GM18499 (cell line): ENCODE measurements at regions not wholly inside any gene's neighbourhood (a gene's known extent, or its start where the extent isn't known, plus 50 kb on each side); places are given as distances from the start of the nearest gene placed in this dataset.
"Not testable (repeated sequence)": the region's sequence is repeated elsewhere in the genome, so short reads cannot be mapped to it uniquely, and the experiment has no call there.

ENCODE experiments used
- ATAC-seq: cut with Tn5 transposase; IDR thresholded peaks from one replicate; pipeline ENCODE4 v1.9.1; 2021; ENCODE audit warnings: moderate number of reproducible peaks; ENCODE audit not compliant: insufficient read depth, unreplicated experiment

GRCh38 chr19:27876976-27877512, 1335.9 kb downstream of the UQCRFS1 start:
- ATAC-seq, result no peak

DNA sequence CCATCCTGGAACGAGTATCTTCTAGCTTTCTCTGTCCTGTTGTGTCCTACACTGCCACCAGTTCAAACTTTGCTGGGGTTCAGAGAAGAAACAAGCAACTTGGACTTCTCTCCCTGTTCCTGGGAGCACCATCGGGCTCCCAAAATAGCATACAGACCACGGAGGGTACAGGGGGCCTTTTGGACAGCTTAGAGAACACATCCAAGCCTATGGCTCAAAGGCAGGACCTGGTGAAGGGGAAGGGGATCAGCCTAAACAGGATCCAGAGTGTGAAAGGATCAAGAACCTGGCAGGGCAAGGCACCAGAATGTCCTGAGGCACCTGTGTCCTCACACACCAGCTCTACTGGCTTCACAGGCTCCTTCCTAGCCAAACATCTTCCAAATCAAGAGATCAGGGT, 1336.5 kb downstream of the UQCRFS1 start:
- no peak for ATAC-seq

DNA sequence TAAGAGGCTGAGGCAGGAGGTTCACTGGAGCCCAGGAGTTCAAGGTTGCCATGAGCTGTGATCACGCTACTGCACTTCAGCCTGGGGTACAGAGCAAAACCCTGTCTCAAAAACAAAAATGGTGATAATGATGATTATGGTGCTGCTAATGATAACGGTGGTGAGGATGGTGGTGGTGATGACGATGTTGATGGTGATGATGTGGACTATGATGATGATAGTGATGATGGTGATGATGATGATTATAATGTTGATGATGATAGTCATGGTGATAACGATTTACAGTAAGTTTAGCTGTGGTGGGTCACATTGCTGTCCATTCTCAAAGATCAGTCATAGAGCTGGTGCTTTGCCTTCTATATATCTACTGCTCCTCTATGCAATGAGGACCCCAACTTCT, 1340.6 kb downstream of the UQCRFS1 start:
- no peak for ATAC-seq

DNA sequence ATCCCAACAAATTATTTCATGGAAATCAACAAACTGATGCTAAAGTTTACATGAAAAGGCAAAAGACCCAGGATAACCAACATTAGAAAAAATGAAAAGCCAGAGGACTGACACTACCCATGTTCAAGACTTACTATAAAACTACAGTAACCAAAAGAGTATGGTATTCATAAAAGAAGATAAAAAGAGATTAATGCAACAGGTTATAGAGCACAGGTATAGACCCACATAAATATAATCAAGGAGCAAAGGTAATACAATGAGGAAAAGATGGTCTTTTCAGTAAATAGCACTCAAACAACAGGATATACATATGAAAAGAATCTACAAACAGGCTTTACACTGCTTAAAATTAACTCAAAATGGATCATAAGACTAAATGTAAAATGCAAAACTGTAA, 1342.7 kb downstream of the UQCRFS1 start:
- ATAC-seq, result no peak

- ATAC-seq, result no peak
These were observed 1344.9 kb downstream of the UQCRFS1 start for GRCh38 chr19:27868007-27868406.

DNA sequence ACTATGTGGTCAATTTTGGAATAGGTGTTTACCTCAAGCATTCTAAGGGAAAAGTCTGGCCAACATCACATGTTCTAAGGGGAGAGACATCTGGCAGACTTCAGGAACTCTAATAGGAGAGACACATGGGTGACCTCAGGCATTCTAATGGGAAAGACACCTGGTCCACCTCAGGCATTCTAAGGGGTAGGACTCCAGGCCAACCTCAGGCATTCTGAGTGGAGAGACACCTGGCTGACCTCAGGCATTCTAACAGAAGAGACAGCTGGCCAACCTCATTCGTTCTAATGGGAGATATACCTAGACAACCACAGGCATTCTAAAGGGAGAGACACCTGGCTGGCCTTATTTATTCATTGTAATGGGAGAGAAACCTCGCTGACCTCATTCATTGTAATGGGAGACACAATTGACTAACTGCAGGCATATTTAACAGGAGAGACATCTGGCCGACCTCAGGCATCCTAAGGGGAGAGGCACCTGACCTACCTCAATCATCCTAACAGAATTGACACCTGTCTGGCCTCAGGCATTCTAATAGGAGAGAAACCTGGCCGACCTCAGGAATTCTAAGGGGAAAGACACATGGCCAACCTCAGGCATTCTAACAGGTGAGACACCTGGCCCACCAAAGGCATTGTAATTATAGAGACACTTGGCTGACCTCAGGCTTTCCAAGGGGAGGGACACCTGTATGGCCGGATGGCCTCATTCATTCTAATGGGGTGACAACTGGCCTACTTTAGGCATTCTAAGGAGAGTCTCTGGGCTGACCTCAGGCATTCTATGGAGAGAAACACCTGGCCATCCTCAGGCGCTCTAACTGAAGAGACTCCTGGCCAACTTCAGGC, 1346.8 kb downstream of the UQCRFS1 start:
- ATAC-seq, result no peak

DNA sequence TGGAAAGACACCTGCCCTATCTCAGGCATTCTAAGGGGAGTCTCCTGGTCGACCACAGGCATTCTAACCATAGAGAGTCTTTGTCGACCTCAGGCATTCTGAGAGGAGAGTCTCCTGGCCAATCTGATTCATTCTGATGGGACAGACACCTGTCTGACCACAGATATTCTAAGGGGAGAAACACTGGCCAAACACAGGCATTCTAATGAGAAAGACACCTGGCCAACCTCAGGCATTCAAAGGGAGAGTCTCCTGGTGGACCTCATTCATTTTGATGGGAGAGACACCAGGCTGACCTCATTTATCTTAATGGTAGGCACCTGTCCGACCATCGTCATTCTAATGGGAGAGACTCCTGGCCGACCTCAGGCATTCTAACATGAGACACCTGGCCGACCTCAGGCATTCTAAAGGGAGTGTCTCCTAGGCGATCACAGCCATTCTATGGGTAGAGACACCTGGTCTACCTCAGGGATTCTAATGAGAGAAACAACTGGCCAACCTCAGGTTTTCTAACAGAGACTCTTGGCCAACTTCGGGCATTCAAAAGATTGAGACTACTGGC, 1351.5 kb downstream of the UQCRFS1 start:
- ATAC-seq, result no peak

DNA sequence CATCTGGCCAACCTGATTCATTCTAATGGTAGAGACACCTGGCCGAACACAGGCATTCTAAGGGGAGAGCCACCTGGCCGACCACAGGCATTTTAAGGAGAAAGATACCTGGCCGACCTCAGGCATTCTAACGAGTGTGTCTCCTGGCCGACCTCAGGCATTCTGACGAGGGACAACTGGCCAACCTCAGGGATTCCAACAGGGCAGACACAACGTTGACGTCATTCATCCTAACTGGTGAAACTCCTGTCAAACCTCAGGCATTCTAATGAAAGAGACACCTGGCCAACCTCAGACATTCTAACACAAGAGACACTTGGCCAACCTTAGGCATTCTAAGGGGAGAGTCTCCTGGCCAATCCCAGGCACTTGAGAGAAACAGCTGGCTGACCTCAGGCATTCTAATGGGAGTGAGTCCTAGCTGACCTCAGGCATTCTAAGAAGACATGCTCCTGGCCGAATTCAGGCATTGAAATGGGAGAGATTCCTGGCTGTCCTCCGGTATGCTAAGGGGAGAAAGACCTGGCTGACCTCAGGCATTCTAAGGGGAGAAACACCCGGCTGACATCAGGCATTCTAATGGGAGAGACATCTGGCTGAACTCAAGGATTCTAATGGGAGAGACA, 1352.5 kb downstream of the UQCRFS1 start:
- no peak for ATAC-seq

GRCh38 chr19:27859689-27860088, 1353.3 kb downstream of the UQCRFS1 start:
- no peak for ATAC-seq

DNA sequence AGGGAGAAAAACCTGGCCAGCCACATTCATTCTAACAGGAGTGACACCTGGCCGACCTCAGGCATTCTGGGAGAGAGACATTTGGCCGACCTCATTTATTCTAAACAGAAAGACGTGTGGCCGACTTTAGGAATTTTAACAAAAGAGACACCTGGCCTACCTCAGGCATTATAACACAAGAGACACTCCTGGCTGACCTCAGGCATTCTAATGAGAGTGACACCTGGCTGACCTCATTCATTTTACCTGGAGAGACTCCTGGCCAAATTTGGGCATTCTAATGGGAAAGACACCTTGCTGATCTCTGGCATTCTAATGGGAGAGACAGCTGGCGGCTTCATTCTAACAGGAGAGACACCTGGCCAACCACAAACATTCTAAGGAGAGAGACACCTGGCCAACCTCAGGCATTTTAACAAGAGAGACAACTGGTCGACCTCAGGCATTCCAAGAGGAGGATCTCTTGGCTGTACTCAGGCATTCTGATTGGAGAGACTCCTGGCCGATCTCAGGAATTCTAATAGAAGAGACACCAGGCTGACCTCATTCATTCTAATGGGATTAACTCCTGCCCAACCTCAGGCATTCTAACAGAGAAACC, 1353.9 kb downstream of the UQCRFS1 start:
- ATAC-seq, result no peak

- not testable (repeated sequence) for ATAC-seq
These were observed 1360.0 kb downstream of the UQCRFS1 start for GRCh38 chr19:27852931-27853330.

- ATAC-seq, result no peak
These were observed 1361.3 kb downstream of the UQCRFS1 start for GRCh38 chr19:27851543-27852060.

- no peak for ATAC-seq
These were observed 1361.9 kb downstream of the UQCRFS1 start for GRCh38 chr19:27851002-27851481.

DNA sequence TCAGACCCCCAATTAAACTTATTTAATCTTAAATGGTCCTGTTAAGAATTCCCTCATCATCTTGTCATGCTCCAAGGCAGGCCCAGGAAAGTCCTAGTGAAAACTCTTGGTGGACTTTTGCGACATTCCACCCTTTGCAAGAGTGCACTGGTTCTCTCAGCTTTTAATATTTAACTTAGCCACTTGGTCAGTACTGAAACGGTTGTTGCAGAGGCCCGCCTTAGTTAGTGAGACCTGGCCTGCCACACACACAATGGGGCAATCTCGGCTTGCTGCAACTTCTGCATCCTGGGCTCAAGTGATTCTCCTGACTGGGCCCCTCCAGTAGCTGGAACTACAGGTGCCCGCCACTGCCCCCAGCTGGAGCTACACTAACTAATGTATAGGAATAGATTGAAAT, 1366.0 kb downstream of the UQCRFS1 start:
- no peak for ATAC-seq

DNA sequence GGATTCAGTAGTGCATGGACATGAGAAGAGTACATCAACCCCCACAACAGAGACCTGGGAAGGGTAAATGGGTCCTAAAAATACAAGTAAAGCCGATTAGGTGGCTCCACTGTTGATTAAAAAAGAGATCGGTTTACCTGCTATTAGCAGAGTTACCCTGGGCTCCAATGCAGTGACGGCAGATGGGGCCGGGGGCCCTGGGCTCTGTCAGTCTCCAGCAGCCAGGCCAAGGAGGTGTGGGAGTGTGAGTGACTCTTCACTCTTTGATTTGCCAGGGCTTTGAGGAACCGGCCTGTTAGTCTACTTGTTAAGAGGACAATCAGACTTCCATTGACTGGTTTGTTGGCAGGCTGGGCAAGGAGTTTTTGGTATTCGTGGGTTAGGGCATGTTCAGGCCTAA, 1368.7 kb downstream of the UQCRFS1 start:
- ATAC-seq, result no peak

- ATAC-seq, result no peak
These were observed 1369.1 kb downstream of the UQCRFS1 start for GRCh38 chr19:27843861-27844260.

DNA sequence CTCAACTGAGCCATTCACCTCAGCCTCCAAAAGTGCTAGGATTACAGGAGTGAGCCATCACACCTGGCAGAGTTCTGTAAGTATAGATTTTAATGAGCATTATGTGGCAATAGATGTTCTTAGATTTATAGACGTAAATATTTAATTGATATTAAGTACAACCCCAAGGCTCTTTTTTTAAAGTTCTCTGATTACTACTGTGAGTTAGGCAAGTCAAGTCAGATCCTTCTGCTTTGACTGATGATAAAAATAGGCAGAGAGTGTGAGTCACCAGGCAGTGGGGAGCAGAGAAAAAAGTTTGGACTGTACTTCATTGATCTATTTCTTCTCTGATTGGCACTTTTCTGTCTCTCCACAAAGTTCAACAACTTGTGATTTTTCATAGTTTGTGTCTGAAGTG, 1379.9 kb downstream of the UQCRFS1 start:
- ATAC-seq, result no peak

DNA sequence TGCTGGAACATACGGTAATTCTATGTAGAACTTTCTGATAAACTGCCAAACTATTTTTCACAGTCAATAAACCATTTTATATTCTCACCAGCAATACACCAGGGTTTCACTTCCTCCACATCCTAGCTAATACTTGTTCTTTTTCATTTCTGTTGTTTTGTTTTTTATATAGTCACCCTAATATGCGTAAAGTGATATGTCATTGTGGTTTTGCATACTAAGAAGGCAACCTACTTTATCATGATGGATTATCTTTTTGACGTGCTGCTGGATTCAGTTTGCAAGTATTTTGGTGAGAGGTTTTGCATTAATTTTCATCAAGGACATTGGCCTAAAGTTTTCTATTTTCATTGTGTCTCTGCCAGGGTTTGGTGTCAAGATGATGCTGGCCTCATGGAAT, 1384.1 kb downstream of the UQCRFS1 start:
- no peak for ATAC-seq

DNA sequence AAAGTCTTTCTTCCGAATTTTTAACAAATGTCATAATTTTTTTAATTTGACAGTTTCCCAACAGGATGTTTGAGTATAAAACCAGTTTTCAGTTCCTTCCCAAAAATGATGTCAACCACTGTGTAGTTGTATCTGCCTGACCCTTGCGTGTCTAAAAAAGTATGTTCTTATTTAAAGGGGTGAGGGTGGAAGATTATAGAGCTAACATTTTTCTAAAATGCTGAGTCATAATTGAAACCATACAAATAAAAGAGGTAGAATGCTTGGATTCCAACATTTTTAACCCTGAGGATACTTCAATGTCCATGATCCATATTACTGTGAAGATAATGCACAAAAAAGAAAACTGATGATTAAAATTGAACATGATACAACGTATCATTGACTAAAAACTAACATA, 1388.8 kb downstream of the UQCRFS1 start:
- no peak for ATAC-seq

- ATAC-seq, result no peak
These were observed 1390.6 kb downstream of the UQCRFS1 start for GRCh38 chr19:27822336-27822735.
